Ishikawa (cell line): ENCODE measurements at regions not wholly inside any gene's neighbourhood (a gene's known extent, or its start where the extent isn't known, plus 50 kb on each side); places are given as distances from the start of the nearest gene placed in this dataset.

Source experiments
- CEBPB ChIP-seq: IDR thresholded peaks from 2 replicates; pipeline ENCODE4 v1.6.1; 2012
- CREB1 ChIP-seq: IDR thresholded peaks from 2 replicates; pipeline ENCODE4 v1.6.1; 2012; ENCODE audit warnings: low read depth
- EGR1 ChIP-seq: IDR thresholded peaks from 2 replicates; pipeline ENCODE4 v1.6.1; 2012
- EP300 ChIP-seq: IDR thresholded peaks from 2 replicates; pipeline ENCODE4 v1.6.1; 2012; ENCODE audit warnings: borderline replicate concordance
- FOXM1 ChIP-seq: IDR thresholded peaks from 2 replicates; pipeline ENCODE4 v1.6.1; 2012; ENCODE audit warnings: low read depth, borderline replicate concordance
- NFIC ChIP-seq: IDR thresholded peaks from 2 replicates; pipeline ENCODE4 v1.6.1; 2012
- RAD21 ChIP-seq: IDR thresholded peaks from 2 replicates; pipeline ENCODE4 v1.6.1; 2012; ENCODE audit warnings: low read depth
- TAF1 ChIP-seq: IDR thresholded peaks from 2 replicates; pipeline ENCODE4 v1.6.1; 2012; ENCODE audit warnings: low read depth, mild to moderate bottlenecking
- TCF12 ChIP-seq: IDR thresholded peaks from 2 replicates; pipeline ENCODE4 v1.6.1; 2012; ENCODE audit warnings: low read depth
- TEAD4 ChIP-seq: IDR thresholded peaks from 2 replicates; pipeline ENCODE4 v1.6.1; 2012
- YY1 ChIP-seq: IDR thresholded peaks from 2 replicates; pipeline ENCODE4 v1.6.1; 2012; ENCODE audit warnings: low read depth
- ZBTB7A ChIP-seq: IDR thresholded peaks from 2 replicates; pipeline ENCODE4 v1.6.1; 2012; ENCODE audit warnings: low read depth
- TF ChIP-seq, protein P1 (sequence below): IDR thresholded peaks from 2 replicates; pipeline ENCODE4 v1.6.1; 2012
- TF ChIP-seq, protein P2 (sequence below): IDR thresholded peaks from 2 replicates; pipeline ENCODE4 v1.6.1; 2012; ENCODE audit warnings: low read depth, mild to moderate bottlenecking
- TF ChIP-seq, protein P3 (sequence below): IDR thresholded peaks from 2 replicates; pipeline ENCODE4 v1.6.1; 2012

DNA sequence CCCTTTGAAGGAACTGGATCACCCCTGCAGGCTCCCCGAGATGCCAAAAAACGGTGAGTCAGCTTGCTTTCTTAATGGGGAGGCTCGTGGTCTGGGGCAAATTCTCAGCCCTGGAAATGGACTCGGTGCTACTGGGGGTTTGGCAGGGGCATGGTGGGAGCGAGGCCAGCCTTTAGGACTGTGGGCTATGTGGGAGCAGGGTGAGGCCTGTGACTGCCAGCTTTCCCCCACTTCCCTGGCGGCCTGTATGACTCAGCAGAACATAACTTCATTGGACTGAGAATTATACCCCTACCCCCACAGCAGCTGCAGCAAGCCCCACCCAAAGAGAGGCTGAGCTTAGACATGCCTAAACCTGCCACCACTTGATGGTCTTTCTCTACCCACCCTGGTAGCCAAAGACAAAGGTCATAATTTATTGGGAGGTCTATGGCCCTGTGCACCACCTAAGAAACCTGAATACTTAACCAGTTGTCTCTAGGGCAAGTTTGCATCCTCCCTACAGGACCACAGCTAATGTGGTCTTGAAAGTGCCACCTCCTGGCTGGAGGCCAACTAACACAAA is 325.3 kb downstream of the TLE1 start:
- TF ChIP-seq, protein P1, sequence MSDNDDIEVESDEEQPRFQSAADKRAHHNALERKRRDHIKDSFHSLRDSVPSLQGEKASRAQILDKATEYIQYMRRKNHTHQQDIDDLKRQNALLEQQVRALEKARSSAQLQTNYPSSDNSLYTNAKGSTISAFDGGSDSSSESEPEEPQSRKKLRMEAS: no peak
- TF ChIP-seq TCF12: no peak
- no peak for TF ChIP-seq YY1

DNA sequence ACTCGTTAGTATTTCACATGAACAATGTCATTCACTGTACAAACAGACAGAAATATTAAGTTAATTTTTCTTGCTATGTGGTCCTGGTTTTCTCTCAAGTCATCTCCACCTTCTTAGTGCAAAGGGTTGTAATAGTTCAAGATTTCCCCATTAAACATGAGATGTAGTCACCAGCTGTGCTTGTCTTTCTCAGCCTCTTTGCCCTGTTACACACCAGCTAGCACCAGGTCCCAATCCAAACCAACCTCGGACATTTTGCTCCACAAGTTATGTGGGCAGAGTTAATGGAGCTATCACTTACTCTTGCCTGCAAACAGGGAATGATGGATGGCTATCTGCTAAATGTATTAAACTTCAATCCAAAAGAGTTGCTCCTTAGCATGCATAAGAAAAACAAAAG is 328.1 kb downstream of the TLE1 start:
- TF ChIP-seq TEAD4 (no peak), CREB1 (no peak), EP300 (no peak), NFIC (no peak), TCF12 (no peak), FOXM1 (no peak), RAD21 (no peak), ZBTB7A (no peak), TAF1 (no peak), EGR1 (no peak)
- TF ChIP-seq, protein P1: no peak
- TF ChIP-seq, protein P2, sequence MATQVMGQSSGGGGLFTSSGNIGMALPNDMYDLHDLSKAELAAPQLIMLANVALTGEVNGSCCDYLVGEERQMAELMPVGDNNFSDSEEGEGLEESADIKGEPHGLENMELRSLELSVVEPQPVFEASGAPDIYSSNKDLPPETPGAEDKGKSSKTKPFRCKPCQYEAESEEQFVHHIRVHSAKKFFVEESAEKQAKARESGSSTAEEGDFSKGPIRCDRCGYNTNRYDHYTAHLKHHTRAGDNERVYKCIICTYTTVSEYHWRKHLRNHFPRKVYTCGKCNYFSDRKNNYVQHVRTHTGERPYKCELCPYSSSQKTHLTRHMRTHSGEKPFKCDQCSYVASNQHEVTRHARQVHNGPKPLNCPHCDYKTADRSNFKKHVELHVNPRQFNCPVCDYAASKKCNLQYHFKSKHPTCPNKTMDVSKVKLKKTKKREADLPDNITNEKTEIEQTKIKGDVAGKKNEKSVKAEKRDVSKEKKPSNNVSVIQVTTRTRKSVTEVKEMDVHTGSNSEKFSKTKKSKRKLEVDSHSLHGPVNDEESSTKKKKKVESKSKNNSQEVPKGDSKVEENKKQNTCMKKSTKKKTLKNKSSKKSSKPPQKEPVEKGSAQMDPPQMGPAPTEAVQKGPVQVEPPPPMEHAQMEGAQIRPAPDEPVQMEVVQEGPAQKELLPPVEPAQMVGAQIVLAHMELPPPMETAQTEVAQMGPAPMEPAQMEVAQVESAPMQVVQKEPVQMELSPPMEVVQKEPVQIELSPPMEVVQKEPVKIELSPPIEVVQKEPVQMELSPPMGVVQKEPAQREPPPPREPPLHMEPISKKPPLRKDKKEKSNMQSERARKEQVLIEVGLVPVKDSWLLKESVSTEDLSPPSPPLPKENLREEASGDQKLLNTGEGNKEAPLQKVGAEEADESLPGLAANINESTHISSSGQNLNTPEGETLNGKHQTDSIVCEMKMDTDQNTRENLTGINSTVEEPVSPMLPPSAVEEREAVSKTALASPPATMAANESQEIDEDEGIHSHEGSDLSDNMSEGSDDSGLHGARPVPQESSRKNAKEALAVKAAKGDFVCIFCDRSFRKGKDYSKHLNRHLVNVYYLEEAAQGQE: no peak
- TF ChIP-seq, protein P3, sequence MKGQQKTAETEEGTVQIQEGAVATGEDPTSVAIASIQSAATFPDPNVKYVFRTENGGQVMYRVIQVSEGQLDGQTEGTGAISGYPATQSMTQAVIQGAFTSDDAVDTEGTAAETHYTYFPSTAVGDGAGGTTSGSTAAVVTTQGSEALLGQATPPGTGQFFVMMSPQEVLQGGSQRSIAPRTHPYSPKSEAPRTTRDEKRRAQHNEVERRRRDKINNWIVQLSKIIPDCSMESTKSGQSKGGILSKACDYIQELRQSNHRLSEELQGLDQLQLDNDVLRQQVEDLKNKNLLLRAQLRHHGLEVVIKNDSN: no peak

DNA sequence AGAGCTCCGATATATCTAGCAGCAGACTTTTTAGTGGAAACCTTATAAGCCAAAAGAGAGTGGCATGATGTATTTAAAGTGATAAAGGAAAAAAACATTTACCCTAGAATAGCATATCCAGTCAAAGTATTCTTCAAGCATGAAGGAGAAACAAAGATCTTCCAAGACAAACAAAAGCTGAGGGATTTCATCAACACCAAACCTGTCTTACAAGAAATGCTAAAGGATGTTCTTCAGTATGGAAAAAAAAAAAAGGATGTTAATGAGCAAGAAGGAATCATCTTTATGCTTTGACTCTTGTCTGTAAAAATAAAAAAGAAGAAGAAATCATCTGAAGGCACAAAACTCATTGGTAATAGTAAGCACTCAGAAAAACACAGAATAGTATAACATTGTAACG is 338.2 kb downstream of the TLE1 start:
- TF ChIP-seq TAF1: no peak
- no peak for TF ChIP-seq TCF12
- TF ChIP-seq EP300: no peak
- TF ChIP-seq TEAD4: no peak
- TF ChIP-seq, protein P3: no peak
- TF ChIP-seq CREB1: no peak
- TF ChIP-seq, protein P2: no peak
- no peak for TF ChIP-seq NFIC
- no peak for TF ChIP-seq EGR1
- TF ChIP-seq, protein P1: no peak
- TF ChIP-seq YY1: no peak
- TF ChIP-seq ZBTB7A: no peak
- TF ChIP-seq RAD21: no peak
- TF ChIP-seq CEBPB: no peak
- TF ChIP-seq FOXM1: no peak

DNA sequence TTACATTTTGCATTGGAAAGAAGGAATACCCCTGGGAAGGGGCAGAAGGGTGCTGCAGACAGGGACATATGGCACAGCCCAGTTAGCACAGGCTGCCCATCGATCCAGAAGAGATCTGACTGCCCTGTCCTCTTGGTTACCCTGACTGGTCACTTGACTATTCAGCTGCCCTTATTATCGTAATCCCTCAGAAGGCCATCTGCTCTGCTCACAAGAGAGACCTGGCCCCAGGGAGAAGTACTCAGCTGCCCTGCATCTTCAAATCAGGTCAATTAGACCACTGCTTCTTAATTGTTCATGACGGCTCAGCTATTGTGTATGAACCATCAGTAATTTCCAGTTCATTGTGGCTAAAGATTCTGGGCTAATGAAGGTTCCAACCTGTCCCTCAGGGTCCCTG is 345.0 kb downstream of the TLE1 start:
- TF ChIP-seq ZBTB7A (no peak), CEBPB (no peak), EGR1 (no peak), FOXM1 (no peak)

DNA sequence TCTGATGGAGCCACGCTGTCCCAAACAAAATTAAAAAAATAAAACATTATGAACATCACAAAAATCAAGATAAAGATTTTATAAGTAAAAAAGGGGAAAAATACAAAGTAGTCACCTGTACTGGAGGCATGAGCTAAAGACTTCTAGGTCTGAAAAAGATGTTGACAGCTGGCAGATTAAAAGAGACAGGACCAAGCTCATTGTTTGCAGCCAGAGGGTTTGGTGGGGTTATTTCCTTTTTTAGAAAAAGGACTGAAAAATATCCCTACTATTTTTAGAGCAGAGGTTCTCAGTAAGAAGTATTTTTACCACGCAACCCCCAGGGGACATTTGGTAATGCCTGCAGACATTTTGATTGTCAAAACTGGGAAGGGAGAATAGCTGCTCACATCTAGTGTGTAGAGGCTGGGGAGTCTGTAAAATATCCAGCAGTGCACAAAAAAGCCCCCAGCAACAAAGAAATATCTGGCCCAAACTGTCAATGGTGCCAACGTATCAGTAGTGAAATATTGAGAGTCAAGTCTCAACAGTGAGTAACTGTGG is 353.4 kb downstream of the TLE1 start:
- TF ChIP-seq CEBPB (no peak), NFIC (no peak), YY1 (no peak), TAF1 (no peak), TEAD4 (no peak), TCF12 (no peak), EP300 (no peak), EGR1 (no peak), RAD21 (no peak), ZBTB7A (no peak), CREB1 (no peak), FOXM1 (no peak)
- TF ChIP-seq, protein P3: no peak
- TF ChIP-seq, protein P1: no peak
- TF ChIP-seq, protein P2: no peak
